ENCODE measurements at regions not wholly inside any gene's neighbourhood (a gene's known extent, or its start where the extent isn't known, plus 50 kb on each side); places are given as distances from the start of the nearest gene placed in this dataset.

- intact Hi-C loops (cut with DNase I; ENCODE audit: low total_unique reads), result no loop called here
- no peak for DNase-seq
- no peaks in the 10 kb centered on the region for H3K9me3 ChIP-seq
- H3K36me3 ChIP-seq, result no peaks in the 10 kb centered on the region
- H3K27me3 ChIP-seq, result no peaks in the 10 kb centered on the region
- no peak overlapping the region for H3K27ac ChIP-seq
- H3K4me1 ChIP-seq, result no peaks in the 10 kb centered on the region
- H3K4me3 ChIP-seq, result no peak overlapping the region
- TF ChIP-seq CTCF (IDR thresholded peaks at IDR 0.05) (no peak), POLR2A (IDR thresholded peaks at IDR 0.05) (no peak)
Observed at GRCh38 chr11:38683484-38683883, 2085.4 kb upstream of the RAG2 start.

GRCh38 chr11:38680746-38681145, 2082.7 kb upstream of the RAG2 start:
- TF ChIP-seq POLR2A (IDR thresholded peaks at IDR 0.05) (no peak), CTCF (IDR thresholded peaks at IDR 0.05) (no peak)
- Histone ChIP-seq H3K27me3 (no peaks in the 10 kb centered on the region), H3K4me1 (no peaks in the 10 kb centered on the region), H3K27ac (no peak overlapping the region), H3K4me3 (no peak overlapping the region), H3K36me3 (no peaks in the 10 kb centered on the region), H3K9me3 (no peaks in the 10 kb centered on the region)
- intact Hi-C loops (cut with DNase I; ENCODE audit: low total_unique reads), result no loop called here
- DNase-seq, result no peak

- no peak overlapping the region for H3K27ac ChIP-seq
- H3K4me1 ChIP-seq, result no peaks in the 10 kb centered on the region
- no peak for TF ChIP-seq CTCF (IDR thresholded peaks at IDR 0.05)
- TF ChIP-seq POLR2A (IDR thresholded peaks at IDR 0.05), result no peak
- intact Hi-C loops (cut with DNase I; ENCODE audit: low total_unique reads), result no loop called here
- no peak for DNase-seq
- no peak overlapping the region for H3K4me3 ChIP-seq
- no peaks in the 10 kb centered on the region for H3K9me3 ChIP-seq
- H3K36me3 ChIP-seq, result no peaks in the 10 kb centered on the region
- no peaks in the 10 kb centered on the region for H3K27me3 ChIP-seq
Observed at GRCh38 chr11:38680166-38680565, 2082.1 kb upstream of the RAG2 start.

- H3K4me1 ChIP-seq, result no peaks in the 10 kb centered on the region
- no peaks in the 10 kb centered on the region for H3K36me3 ChIP-seq
- H3K4me3 ChIP-seq, result no peak overlapping the region
- intact Hi-C loops (cut with DNase I; ENCODE audit: low total_unique reads), result no loop called here
- no peak for DNase-seq
- H3K27me3 ChIP-seq, result no peaks in the 10 kb centered on the region
- H3K9me3 ChIP-seq, result no peaks in the 10 kb centered on the region
- H3K27ac ChIP-seq, result no peak overlapping the region
- TF ChIP-seq CTCF (IDR thresholded peaks at IDR 0.05) (no peak), POLR2A (IDR thresholded peaks at IDR 0.05) (no peak)
Observed at GRCh38 chr11:38672445-38672844, 2074.4 kb upstream of the RAG2 start.

GRCh38 chr11:38667359-38667758, 2069.3 kb upstream of the RAG2 start:
- H3K9me3 ChIP-seq, result no peaks in the 10 kb centered on the region
- no peak for DNase-seq
- no peak overlapping the region for H3K27ac ChIP-seq
- TF ChIP-seq CTCF (IDR thresholded peaks at IDR 0.05) (no peak), POLR2A (IDR thresholded peaks at IDR 0.05) (no peak)
- intact Hi-C loops (cut with DNase I; ENCODE audit: low total_unique reads), result no loop called here
- no peaks in the 10 kb centered on the region for H3K36me3 ChIP-seq
- H3K27me3 ChIP-seq, result no peaks in the 10 kb centered on the region
- no peak overlapping the region for H3K4me3 ChIP-seq
- H3K4me1 ChIP-seq, result no peaks in the 10 kb centered on the region

Data from uterus (tissue), 3 donors.